Endodermal cell (in vitro differentiated cells): ENCODE measurements at regions not wholly inside any gene's neighbourhood (a gene's known extent, or its start where the extent isn't known, plus 50 kb on each side); places are given as distances from the start of the nearest gene placed in this dataset.

Experiments
- DNase-seq: peaks from one replicate; pipeline ENCODE4 v3.0.0-alpha.2; 2017
- H3K27ac ChIP-seq: 2 replicates; pipeline ENCODE4 v1.5.1; 2013; ENCODE audit warnings: mild to moderate bottlenecking, low read depth, low read length, moderate library complexity
- H3K27me3 ChIP-seq: 2 replicates; pipeline ENCODE4 v1.6.1; 2013; ENCODE audit warnings: mild to moderate bottlenecking, low read length, moderate library complexity; ENCODE audit not compliant: insufficient read depth, control insufficient read depth, poor library complexity, severe bottlenecking
- H3K36me3 ChIP-seq: 2 replicates; pipeline ENCODE4 v1.7.0; 2013; ENCODE audit warnings: mild to moderate bottlenecking, low read length, moderate library complexity; ENCODE audit not compliant: control insufficient read depth, insufficient read depth
- H3K4me1 ChIP-seq: one replicate; pipeline ENCODE4 v1.7.0; 2013; ENCODE audit warnings: low read length; ENCODE audit not compliant: control insufficient read depth, insufficient read depth
- H3K4me3 ChIP-seq: 2 replicates; pipeline ENCODE4 v1.5.1; 2013; ENCODE audit warnings: mild to moderate bottlenecking, low read length, moderate library complexity
- H3K9ac ChIP-seq: 2 replicates; pipeline ENCODE4 v1.6.1; 2013; ENCODE audit warnings: mild to moderate bottlenecking, low read length, moderate library complexity; ENCODE audit not compliant: poor library complexity, severe bottlenecking; ENCODE audit errors: extremely low read depth
- H3K9me3 ChIP-seq: 2 replicates; pipeline ENCODE4 v1.6.1; 2013; ENCODE audit warnings: mild to moderate bottlenecking, low read length, moderate library complexity; ENCODE audit not compliant: control insufficient read depth
- H3K27ac Mint-ChIP-seq: 2 replicates; pipeline ENCODE4 v1.8.0; 2020; ENCODE audit warnings: mixed read lengths
- H3K27me3 Mint-ChIP-seq: 2 replicates; pipeline ENCODE4 v1.8.0; 2021; ENCODE audit warnings: mild to moderate bottlenecking, mixed read lengths; ENCODE audit not compliant: insufficient read depth
- H3K36me3 Mint-ChIP-seq: 2 replicates; pipeline ENCODE4 v1.8.0; 2020; ENCODE audit warnings: low read depth, mixed read lengths
- H3K4me1 Mint-ChIP-seq: 2 replicates; pipeline ENCODE4 v1.8.0; 2020; ENCODE audit warnings: mixed read lengths
- H3K4me3 Mint-ChIP-seq: 2 replicates; pipeline ENCODE4 v1.8.0; 2020; ENCODE audit warnings: mild to moderate bottlenecking, moderate library complexity, mixed read lengths
- H3K9me3 Mint-ChIP-seq: 2 replicates; pipeline ENCODE4 v1.8.0; 2020; ENCODE audit warnings: mild to moderate bottlenecking, mixed read lengths
- WGBS, 2 experiments: methylation state at CpG; one replicate each; pipeline versions ENCODE4 v1.1.5 to v1.1.7; 2013; ENCODE audit warnings: missing lambda C conversion rate in 2 of 2, mixed read lengths in 1 of 2; ENCODE audit not compliant: insufficient coverage in 1 of 2, insufficient read length in 1 of 2; 5-methylcytosine and 5-hydroxymethylcytosine counted together
- TF ChIP-seq, protein P1 (sequence below): fragments of 200-600 bp; sonication (generic); conservative IDR thresholded peaks from 2 replicates; pipeline ENCODE4 v1.5.0; 2021; ENCODE audit warnings: antibody characterized with exemption, mild to moderate bottlenecking

DNA sequence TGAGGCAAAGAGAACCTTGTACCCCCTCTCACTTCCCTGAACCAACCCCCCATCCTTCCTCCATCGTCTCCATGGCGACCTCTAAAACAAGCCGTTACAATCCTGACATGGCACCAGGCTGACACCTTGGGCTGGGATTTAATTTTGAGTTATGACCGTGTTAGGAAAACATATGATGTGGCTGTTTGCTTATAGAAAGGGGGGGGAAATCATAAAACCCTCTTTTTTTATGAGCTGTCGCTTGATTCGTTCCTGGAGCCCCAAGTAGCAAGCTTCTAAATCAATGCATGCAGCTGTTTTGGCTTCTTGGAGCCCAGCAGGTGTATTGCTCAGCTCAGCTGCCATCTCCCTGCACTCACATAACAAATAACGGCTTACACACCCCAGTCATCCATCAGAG lies 301.2 kb upstream of the SPAG17 start:
- no peak overlapping the region for H3K27ac Mint-ChIP-seq
- peaks cover 22% of the 10 kb centered on the region for H3K4me1 Mint-ChIP-seq

DNA sequence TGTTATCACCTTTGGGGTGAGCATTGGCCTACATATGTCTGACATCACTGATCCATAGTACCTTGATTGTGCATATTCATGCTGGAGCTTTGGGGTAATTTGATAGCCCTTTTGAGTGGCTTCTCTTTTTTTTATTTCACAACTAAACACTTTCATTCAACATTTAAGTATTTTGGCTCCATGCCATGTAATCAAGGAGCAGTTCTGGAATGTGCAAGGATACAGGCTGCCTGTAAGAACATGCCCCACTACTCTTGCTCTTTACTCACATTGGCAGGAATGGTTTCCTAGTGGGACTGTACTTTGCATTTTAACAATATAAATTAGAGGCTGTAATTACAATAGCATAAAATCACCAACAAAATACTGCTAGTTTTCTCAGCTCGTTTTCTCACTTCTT lies 300.7 kb upstream of the SPAG17 start:
- H3K4me3 ChIP-seq = no peak overlapping the region
- no peaks in the 10 kb centered on the region for H3K27me3 ChIP-seq
- H3K9me3 ChIP-seq = no peaks in the 10 kb centered on the region
- H3K9ac ChIP-seq = no peak overlapping the region
- H3K9me3 Mint-ChIP-seq = no peaks in the 10 kb centered on the region
- no peak overlapping the region for H3K27ac ChIP-seq
- H3K36me3 Mint-ChIP-seq = no peaks in the 10 kb centered on the region
- no peak for DNase-seq
- H3K27me3 Mint-ChIP-seq = no peaks in the 10 kb centered on the region
- H3K4me1 ChIP-seq = no peaks in the 10 kb centered on the region
- H3K4me3 Mint-ChIP-seq = no peak overlapping the region
- no peak overlapping the region for H3K27ac Mint-ChIP-seq
- WGBS, 2 experiments = 86% methylated on average over 1 of the region's 1 CpG; no CpG with 5 or more reads in 1 of the 2 experiments
- H3K4me1 Mint-ChIP-seq = peaks cover 20% of the 10 kb centered on the region
- H3K36me3 ChIP-seq = no peaks in the 10 kb centered on the region
- TF ChIP-seq, protein P1, sequence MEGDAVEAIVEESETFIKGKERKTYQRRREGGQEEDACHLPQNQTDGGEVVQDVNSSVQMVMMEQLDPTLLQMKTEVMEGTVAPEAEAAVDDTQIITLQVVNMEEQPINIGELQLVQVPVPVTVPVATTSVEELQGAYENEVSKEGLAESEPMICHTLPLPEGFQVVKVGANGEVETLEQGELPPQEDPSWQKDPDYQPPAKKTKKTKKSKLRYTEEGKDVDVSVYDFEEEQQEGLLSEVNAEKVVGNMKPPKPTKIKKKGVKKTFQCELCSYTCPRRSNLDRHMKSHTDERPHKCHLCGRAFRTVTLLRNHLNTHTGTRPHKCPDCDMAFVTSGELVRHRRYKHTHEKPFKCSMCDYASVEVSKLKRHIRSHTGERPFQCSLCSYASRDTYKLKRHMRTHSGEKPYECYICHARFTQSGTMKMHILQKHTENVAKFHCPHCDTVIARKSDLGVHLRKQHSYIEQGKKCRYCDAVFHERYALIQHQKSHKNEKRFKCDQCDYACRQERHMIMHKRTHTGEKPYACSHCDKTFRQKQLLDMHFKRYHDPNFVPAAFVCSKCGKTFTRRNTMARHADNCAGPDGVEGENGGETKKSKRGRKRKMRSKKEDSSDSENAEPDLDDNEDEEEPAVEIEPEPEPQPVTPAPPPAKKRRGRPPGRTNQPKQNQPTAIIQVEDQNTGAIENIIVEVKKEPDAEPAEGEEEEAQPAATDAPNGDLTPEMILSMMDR = no peak

More for the DNA sequence above, 301.2 kb upstream of the SPAG17 start:
- no peaks in the 10 kb centered on the region for H3K9me3 ChIP-seq
- Mint-ChIP-seq H3K4me3 (no peak overlapping the region), H3K27me3 (no peaks in the 10 kb centered on the region), H3K36me3 (no peaks in the 10 kb centered on the region), H3K9me3 (no peaks in the 10 kb centered on the region)
- H3K36me3 ChIP-seq = no peaks in the 10 kb centered on the region
- peak; percentile 53 for DNase-seq
- H3K27ac ChIP-seq = no peak overlapping the region
- H3K4me1 ChIP-seq = no peaks in the 10 kb centered on the region
- H3K27me3 ChIP-seq = no peaks in the 10 kb centered on the region
- TF ChIP-seq, protein P1 = no peak
- WGBS, 2 experiments = 81 to 100% methylated on average over 1 to 7 of the region's 7 CpGs
- no peak overlapping the region for H3K4me3 ChIP-seq
- H3K9ac ChIP-seq = no peak overlapping the region

DNA sequence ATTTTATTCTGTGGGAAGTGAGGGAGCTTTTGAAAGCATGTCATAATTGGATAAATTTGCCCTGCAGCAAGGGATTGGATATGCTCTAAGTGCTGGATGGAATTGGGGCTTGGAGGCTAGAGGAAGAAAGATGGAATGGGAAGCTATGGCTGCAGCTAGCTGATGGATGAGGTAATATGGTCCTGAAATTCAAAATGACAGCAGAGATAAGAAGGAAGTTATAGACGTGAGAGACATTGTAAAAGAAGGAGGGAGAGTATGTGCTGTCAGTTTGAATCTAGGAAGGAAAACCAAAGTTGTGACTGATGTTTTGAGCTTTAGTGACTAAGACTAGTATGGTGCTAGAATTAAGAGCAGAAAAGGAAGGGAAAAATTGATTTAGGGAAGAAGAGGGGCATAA lies 299.9 kb upstream of the SPAG17 start:
- WGBS, 2 experiments = 90 to 93% methylated on average over 1 of the region's 1 CpG

More for the DNA sequence above, 299.9 kb upstream of the SPAG17 start:
- H3K36me3 Mint-ChIP-seq = no peaks in the 10 kb centered on the region
- no peaks in the 10 kb centered on the region for H3K36me3 ChIP-seq
- TF ChIP-seq, protein P1 = no peak
- no peak for DNase-seq
- H3K9me3 Mint-ChIP-seq = no peaks in the 10 kb centered on the region
- H3K4me3 Mint-ChIP-seq = no peak overlapping the region
- H3K27me3 Mint-ChIP-seq = no peaks in the 10 kb centered on the region
- H3K4me3 ChIP-seq = no peak overlapping the region
- H3K9me3 ChIP-seq = no peaks in the 10 kb centered on the region
- no peak overlapping the region for H3K27ac ChIP-seq
- H3K27ac Mint-ChIP-seq = no peak overlapping the region
- no peaks in the 10 kb centered on the region for H3K27me3 ChIP-seq
- H3K9ac ChIP-seq = no peak overlapping the region
- H3K4me1 Mint-ChIP-seq = peaks cover 19% of the 10 kb centered on the region
- H3K4me1 ChIP-seq = no peaks in the 10 kb centered on the region
